ENCODE measurements at regions not wholly inside any gene's neighbourhood (a gene's known extent, or its start where the extent isn't known, plus 50 kb on each side); places are given as distances from the start of the nearest gene placed in this dataset.

- TF ChIP-seq ZNF7 (CRISPR knock-in tag; IDR thresholded peaks at IDR 0.05) (no peak), ZNF713 (CRISPR knock-in tag; IDR thresholded peaks at IDR 0.05) (no peak), NCOR1 (IDR thresholded peaks at IDR 0.05; ENCODE audit: borderline replicate concordance, low read length) (no peak), BCL3 (CRISPR knock-in tag; IDR thresholded peaks at IDR 0.05) (no peak), RXRB (CRISPR knock-in tag; IDR thresholded peaks at IDR 0.05; ENCODE audit: borderline replicate concordance) (no peak), FOXK2 (IDR thresholded peaks at IDR 0.05) (no peak)
- TF ChIP-seq, protein P1, sequence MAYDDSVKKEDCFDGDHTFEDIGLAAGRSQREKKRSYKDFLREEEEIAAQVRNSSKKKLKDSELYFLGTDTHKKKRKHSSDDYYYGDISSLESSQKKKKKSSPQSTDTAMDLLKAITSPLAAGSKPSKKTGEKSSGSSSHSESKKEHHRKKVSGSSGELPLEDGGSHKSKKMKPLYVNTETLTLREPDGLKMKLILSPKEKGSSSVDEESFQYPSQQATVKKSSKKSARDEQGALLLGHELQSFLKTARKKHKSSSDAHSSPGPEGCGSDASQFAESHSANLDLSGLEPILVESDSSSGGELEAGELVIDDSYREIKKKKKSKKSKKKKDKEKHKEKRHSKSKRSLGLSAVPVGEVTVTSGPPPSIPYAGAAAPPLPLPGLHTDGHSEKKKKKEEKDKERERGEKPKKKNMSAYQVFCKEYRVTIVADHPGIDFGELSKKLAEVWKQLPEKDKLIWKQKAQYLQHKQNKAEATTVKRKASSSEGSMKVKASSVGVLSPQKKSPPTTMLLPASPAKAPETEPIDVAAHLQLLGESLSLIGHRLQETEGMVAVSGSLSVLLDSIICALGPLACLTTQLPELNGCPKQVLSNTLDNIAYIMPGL (CRISPR knock-in tag; IDR thresholded peaks at IDR 0.05; ENCODE audit: borderline replicate concordance in 1 of 2, low read depth in 1 of 2), result no peak
- ChIA-PET CTCF (ENCODE audit: low intra/inter-chr PET ratio, low total read pairs) (no interaction called here), POLR2A (no interaction called here)
- Histone ChIP-seq H2AFZ (ENCODE audit: low read length) (no peak overlapping the region), H3K27me3 (ENCODE audit: control insufficient read depth in 1 of 2, insufficient read depth in 2 of 2, low read length in 2 of 2) (peaks cover 3 to 65% of the 10 kb centered on the region in 2 experiments; a peak in 3 of 5 replicates), H3K9ac (ENCODE audit: insufficient read depth, low read depth, low read length) (no peak overlapping the region), H4K20me1 (ENCODE audit: insufficient read depth, low read length) (no peaks in the 10 kb centered on the region), H3K79me2 (ENCODE audit: insufficient read depth, low read length) (no peaks in the 10 kb centered on the region), H3K27ac (ENCODE audit: extremely low read length, insufficient read depth, low read length) (no peak overlapping the region), H3K4me2 (ENCODE audit: low read depth, low read length) (no peak overlapping the region), H3K4me3 (replicated peaks in 1 of 3; ENCODE audit: insufficient read depth in 1 of 3, low read depth in 2 of 3, low read length in 3 of 3) (no peak overlapping the region), H3K36me3 (replicated peaks in 1 of 2; ENCODE audit: control insufficient read depth in 1 of 2, insufficient read depth in 2 of 2, low read length in 2 of 2) (no peaks in the 10 kb centered on the region), H3K4me1 (ENCODE audit: insufficient read depth, low read length) (no peaks in the 10 kb centered on the region), H3K9me3 (ENCODE audit: low read length) (no peaks in the 10 kb centered on the region)
- in situ Hi-C loops (cut with HindIII; ENCODE audit: extremely low pct_ligation_motif_present, low pct_unique_long_range_greater_than_20kb), result no loop called here
- ATAC-seq, result no peak
- DNase-seq (ENCODE audit: low spot score), result no peak
- intact Hi-C loops (cut with micrococcal nuclease; ENCODE audit: unreplicated experiment), result no loop called here
- BruUV-seq (replicated peaks), result no TSS peak
- 10% methylated on average over 6 of the region's 10 CpGs for WGBS (ENCODE audit: low lambda C conversion rate)
- FAIRE-seq, result no peak
Observed at GRCh38 chr2:128783896-128784295, 465.2 kb upstream of the HS6ST1 start.
